Neural progenitor cell (in vitro differentiated cells): ENCODE measurements at regions not wholly inside any gene's neighbourhood (a gene's known extent, or its start where the extent isn't known, plus 50 kb on each side); places are given as distances from the start of the nearest gene placed in this dataset.

Experiments
- CTCF ChIP-seq: fragments of 200-600 bp; sonication (generic); IDR thresholded peaks from 2 replicates; pipeline ENCODE4 v1.5.1; 2017; ENCODE audit warnings: antibody characterized with exemption, mild to moderate bottlenecking
- EZH2 ChIP-seq: fragments of 200-600 bp; sonication (generic); IDR thresholded peaks from 2 replicates; pipeline ENCODE4 v1.6.1; 2017; ENCODE audit warnings: antibody characterized with exemption, mild to moderate bottlenecking, moderate library complexity
- EZH2phosphoT487 ChIP-seq: fragments of 200-600 bp; sonication (generic); IDR thresholded peaks from 2 replicates; pipeline ENCODE4 v1.6.1; 2017; ENCODE audit warnings: antibody characterized with exemption

GRCh38 chr12:74599932-74600331, 62.3 kb downstream of the ATXN7L3B start:
- TF ChIP-seq CTCF, result no peak
- TF ChIP-seq EZH2, result no peak
- no peak for TF ChIP-seq EZH2phosphoT487
